ENCODE measurements at regions not wholly inside any gene's neighbourhood (a gene's known extent, or its start where the extent isn't known, plus 50 kb on each side); places are given as distances from the start of the nearest gene placed in this dataset.

GRCh38 chr6:106035655-106036054 is 50.5 kb upstream of the PRDM1 start:
- TF ChIP-seq, protein P1, sequence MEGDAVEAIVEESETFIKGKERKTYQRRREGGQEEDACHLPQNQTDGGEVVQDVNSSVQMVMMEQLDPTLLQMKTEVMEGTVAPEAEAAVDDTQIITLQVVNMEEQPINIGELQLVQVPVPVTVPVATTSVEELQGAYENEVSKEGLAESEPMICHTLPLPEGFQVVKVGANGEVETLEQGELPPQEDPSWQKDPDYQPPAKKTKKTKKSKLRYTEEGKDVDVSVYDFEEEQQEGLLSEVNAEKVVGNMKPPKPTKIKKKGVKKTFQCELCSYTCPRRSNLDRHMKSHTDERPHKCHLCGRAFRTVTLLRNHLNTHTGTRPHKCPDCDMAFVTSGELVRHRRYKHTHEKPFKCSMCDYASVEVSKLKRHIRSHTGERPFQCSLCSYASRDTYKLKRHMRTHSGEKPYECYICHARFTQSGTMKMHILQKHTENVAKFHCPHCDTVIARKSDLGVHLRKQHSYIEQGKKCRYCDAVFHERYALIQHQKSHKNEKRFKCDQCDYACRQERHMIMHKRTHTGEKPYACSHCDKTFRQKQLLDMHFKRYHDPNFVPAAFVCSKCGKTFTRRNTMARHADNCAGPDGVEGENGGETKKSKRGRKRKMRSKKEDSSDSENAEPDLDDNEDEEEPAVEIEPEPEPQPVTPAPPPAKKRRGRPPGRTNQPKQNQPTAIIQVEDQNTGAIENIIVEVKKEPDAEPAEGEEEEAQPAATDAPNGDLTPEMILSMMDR (IDR thresholded peaks at IDR 0.05; ENCODE audit: control extremely low read depth, extremely low read depth) = no peak
- H3K27ac ChIP-seq (ENCODE audit: low read depth in 1 of 2, low read length in 1 of 2) = no peak overlapping the region
- 97 to 98% methylated on average over 2 of the region's 2 CpGs for WGBS, 2 donors
- H3K4me3 ChIP-seq = no peak overlapping the region
- no peaks in the 10 kb centered on the region for H3K4me1 ChIP-seq (ENCODE audit: control insufficient read depth in 5 of 5, insufficient read depth in 5 of 5, low read length in 5 of 5)
- H3K27me3 ChIP-seq (ENCODE audit: control insufficient read depth in 3 of 3, insufficient read depth in 3 of 3, low read length in 2 of 3) = peaks cover 0 to 6% (median 0%) of the 10 kb centered on the region in 3 donors
- DNase-seq = no peak
- ATAC-seq (ENCODE audit: insufficient read depth, low FRiP score) = no peak
- no peak overlapping the region for H3K9ac ChIP-seq (ENCODE audit: insufficient read depth in 1 of 2, low read length in 2 of 2)
- peaks cover 0 to 7% (median 2%) of the 10 kb centered on the region in 4 donors for H3K9me3 ChIP-seq (ENCODE audit: control insufficient read depth in 4 of 4, insufficient read depth in 3 of 4, low read length in 3 of 4)
- H3K36me3 ChIP-seq (ENCODE audit: control insufficient read depth in 4 of 4, insufficient read depth in 4 of 4, low read length in 4 of 4) = no peaks in the 10 kb centered on the region

GRCh38 chr6:106033806-106034205 is 52.3 kb upstream of the PRDM1 start:
- DNase-seq = no peak
- Histone ChIP-seq H3K36me3 (ENCODE audit: control insufficient read depth in 4 of 4, insufficient read depth in 4 of 4, low read length in 4 of 4) (no peaks in the 10 kb centered on the region), H3K4me3 (no peak overlapping the region), H3K4me1 (ENCODE audit: control insufficient read depth in 5 of 5, insufficient read depth in 5 of 5, low read length in 5 of 5) (no peaks in the 10 kb centered on the region), H3K27me3 (ENCODE audit: control insufficient read depth in 3 of 3, insufficient read depth in 3 of 3, low read length in 2 of 3) (peaks cover 0 to 3% (median 0%) of the 10 kb centered on the region in 3 donors), H3K9ac (ENCODE audit: insufficient read depth in 1 of 2, low read length in 2 of 2) (no peak overlapping the region), H3K9me3 (ENCODE audit: control insufficient read depth in 4 of 4, insufficient read depth in 3 of 4, low read length in 3 of 4) (peaks cover 0 to 7% (median 2%) of the 10 kb centered on the region in 4 donors), H3K27ac (ENCODE audit: low read depth in 1 of 2, low read length in 1 of 2) (no peak overlapping the region)
- TF ChIP-seq, protein P1 (IDR thresholded peaks at IDR 0.05; ENCODE audit: control extremely low read depth, extremely low read depth) = no peak
- WGBS, 2 donors = 75 to 97% methylated on average over 2 of the region's 2 CpGs
- ATAC-seq (ENCODE audit: insufficient read depth, low FRiP score) = no peak

DNA sequence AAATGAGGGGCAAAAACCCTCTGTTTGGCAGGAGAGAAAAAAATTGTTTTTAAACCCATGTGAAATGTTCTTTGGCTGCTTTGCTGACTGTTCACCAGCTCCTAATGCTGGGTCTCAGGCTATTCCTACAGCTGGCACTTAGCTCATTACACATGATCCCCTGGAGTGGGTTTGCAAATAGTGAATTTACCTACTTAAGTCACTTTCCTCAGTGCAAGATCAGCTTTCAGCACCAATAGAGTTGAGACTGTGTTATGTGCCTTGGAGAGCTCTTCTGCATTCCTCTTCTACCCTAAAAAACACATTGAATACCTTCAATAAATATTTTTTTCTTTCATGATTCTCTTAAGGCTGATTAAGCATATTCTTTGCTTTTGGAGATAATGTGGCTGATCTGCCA is 58.4 kb upstream of the PRDM1 start:
- DNase-seq = peak; percentile 21 to 73 (median 32)

More for the DNA sequence above, 58.4 kb upstream of the PRDM1 start:
- Histone ChIP-seq H3K36me3 (ENCODE audit: control insufficient read depth in 4 of 4, insufficient read depth in 4 of 4, low read length in 4 of 4) (no peaks in the 10 kb centered on the region), H3K4me1 (ENCODE audit: control insufficient read depth in 5 of 5, insufficient read depth in 5 of 5, low read length in 5 of 5) (peaks cover 0 to 10% (median 0%) of the 10 kb centered on the region in 5 donors), H3K9me3 (ENCODE audit: control insufficient read depth in 4 of 4, insufficient read depth in 3 of 4, low read length in 3 of 4) (no peaks in the 10 kb centered on the region), H3K4me3 (no peak overlapping the region), H3K27me3 (ENCODE audit: control insufficient read depth in 3 of 3, insufficient read depth in 3 of 3, low read length in 2 of 3) (peaks cover 0 to 7% (median 3%) of the 10 kb centered on the region in 3 donors), H3K9ac (ENCODE audit: insufficient read depth in 1 of 2, low read length in 2 of 2) (no peak overlapping the region), H3K27ac (ENCODE audit: low read depth in 1 of 2, low read length in 1 of 2) (no peak overlapping the region)
- ATAC-seq (ENCODE audit: insufficient read depth, low FRiP score) = no peak
- TF ChIP-seq, protein P1 (IDR thresholded peaks at IDR 0.05; ENCODE audit: control extremely low read depth, extremely low read depth) = no peak
